ENCODE measurements at regions not wholly inside any gene's neighbourhood (a gene's known extent, or its start where the extent isn't known, plus 50 kb on each side); places are given as distances from the start of the nearest gene placed in this dataset.

DNA sequence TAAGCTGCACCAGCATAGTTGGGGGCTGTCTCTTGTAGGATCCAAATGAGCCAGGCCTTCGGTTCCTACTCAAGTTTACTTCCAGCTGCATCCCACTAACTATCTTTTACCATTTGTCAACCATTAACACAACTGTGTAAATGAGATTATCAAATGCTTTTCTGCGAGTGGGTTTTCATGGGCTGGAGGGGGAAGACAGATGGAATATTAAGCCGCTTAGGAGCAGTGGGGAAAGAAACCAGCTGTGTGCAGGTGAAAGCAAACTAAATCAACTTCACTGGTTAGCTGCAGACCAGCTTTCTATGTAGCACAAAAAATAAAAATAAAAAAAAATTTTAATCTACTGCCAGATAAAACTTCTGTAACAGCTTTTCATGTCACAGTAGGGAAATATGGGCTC, 100.8 kb upstream of the FOXN2 start:
- BruUV-seq (replicated peaks): no TSS peak
- H3K4me1 Mint-ChIP-seq (ENCODE audit: insufficient read depth, unreplicated experiment): peaks cover 9% of the 10 kb centered on the region
- H3K27me3 Mint-ChIP-seq (ENCODE audit: insufficient read depth, unreplicated experiment): no peaks in the 10 kb centered on the region
- DNase-seq (ENCODE audit: unreplicated experiment): no peak
- POLR2A ChIA-PET: no interaction called here
- TF ChIP-seq, protein P1, sequence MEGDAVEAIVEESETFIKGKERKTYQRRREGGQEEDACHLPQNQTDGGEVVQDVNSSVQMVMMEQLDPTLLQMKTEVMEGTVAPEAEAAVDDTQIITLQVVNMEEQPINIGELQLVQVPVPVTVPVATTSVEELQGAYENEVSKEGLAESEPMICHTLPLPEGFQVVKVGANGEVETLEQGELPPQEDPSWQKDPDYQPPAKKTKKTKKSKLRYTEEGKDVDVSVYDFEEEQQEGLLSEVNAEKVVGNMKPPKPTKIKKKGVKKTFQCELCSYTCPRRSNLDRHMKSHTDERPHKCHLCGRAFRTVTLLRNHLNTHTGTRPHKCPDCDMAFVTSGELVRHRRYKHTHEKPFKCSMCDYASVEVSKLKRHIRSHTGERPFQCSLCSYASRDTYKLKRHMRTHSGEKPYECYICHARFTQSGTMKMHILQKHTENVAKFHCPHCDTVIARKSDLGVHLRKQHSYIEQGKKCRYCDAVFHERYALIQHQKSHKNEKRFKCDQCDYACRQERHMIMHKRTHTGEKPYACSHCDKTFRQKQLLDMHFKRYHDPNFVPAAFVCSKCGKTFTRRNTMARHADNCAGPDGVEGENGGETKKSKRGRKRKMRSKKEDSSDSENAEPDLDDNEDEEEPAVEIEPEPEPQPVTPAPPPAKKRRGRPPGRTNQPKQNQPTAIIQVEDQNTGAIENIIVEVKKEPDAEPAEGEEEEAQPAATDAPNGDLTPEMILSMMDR (IDR thresholded peaks at IDR 0.05; ENCODE audit: unreplicated experiment): no peak
- no peaks in the 10 kb centered on the region for H3K9me3 Mint-ChIP-seq (ENCODE audit: unreplicated experiment)
- no peaks in the 10 kb centered on the region for H3K36me3 Mint-ChIP-seq (ENCODE audit: insufficient read depth, unreplicated experiment)
- no peak overlapping the region for H3K4me3 Mint-ChIP-seq (ENCODE audit: unreplicated experiment)
- intact Hi-C loops (cut with micrococcal nuclease): no loop called here
- CTCF ChIA-PET: interaction anchor here (0.6 to 1.5 kb wide), 2 partner anchors 10 to 106 kb away, joined by 4 to 5 read pairs; no protein-coding TSS in a partner anchor
- no peak overlapping the region for H3K27ac Mint-ChIP-seq (ENCODE audit: low read depth, unreplicated experiment)

DNA sequence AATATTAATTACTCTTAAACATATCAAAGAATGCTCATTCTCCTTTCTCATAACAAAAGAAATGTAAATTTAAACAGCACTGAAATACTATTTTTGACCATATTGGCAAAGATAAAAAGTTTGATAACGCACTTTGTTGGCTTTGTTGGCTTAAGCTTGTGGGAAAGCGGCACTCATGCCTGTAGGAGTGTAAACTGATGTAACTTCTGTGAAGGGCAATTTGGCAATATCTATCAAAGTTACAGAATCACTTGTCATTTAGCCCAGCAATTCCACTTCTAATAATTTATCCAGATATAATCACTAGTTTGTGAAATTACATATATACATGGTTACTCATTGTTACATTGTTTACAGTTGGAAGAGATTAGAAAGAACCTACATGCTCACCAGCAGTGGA, 96.3 kb upstream of the FOXN2 start:
- Mint-ChIP-seq H3K27ac (ENCODE audit: low read depth, unreplicated experiment) (no peak overlapping the region), H3K4me3 (ENCODE audit: unreplicated experiment) (no peak overlapping the region), H3K4me1 (ENCODE audit: insufficient read depth, unreplicated experiment) (no peaks in the 10 kb centered on the region), H3K27me3 (ENCODE audit: insufficient read depth, unreplicated experiment) (no peaks in the 10 kb centered on the region), H3K9me3 (ENCODE audit: unreplicated experiment) (no peaks in the 10 kb centered on the region), H3K36me3 (ENCODE audit: insufficient read depth, unreplicated experiment) (no peaks in the 10 kb centered on the region)
- ChIA-PET POLR2A (no interaction called here), CTCF (interaction anchor here (0.7 kb wide), 1 partner anchor 161 kb away, joined by 3 read pairs; no protein-coding TSS in a partner anchor)
- intact Hi-C loops (cut with micrococcal nuclease): no loop called here
- no TSS peak for BruUV-seq (replicated peaks)
- DNase-seq (ENCODE audit: unreplicated experiment): no peak
- TF ChIP-seq, protein P1 (IDR thresholded peaks at IDR 0.05; ENCODE audit: unreplicated experiment): no peak

DNA sequence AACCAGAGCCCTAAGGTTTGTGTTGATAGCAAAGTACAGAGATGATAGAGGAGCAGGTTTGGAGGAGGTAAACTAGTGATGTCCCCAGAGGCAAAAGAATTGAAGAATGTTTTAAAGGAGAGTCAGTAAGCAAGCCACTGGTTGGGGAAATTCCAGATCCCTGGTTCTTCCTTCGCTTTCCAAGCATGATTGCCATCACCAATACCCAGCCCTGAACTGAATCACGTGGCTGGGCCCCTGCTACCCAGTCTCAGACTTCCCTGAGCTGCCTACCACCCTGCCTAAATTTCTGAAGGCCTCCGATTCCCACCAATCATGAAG, 95.3 kb upstream of the FOXN2 start:
- no peaks in the 10 kb centered on the region for H3K9me3 Mint-ChIP-seq (ENCODE audit: unreplicated experiment)
- intact Hi-C loops (cut with micrococcal nuclease): no loop called here
- H3K36me3 Mint-ChIP-seq (ENCODE audit: insufficient read depth, unreplicated experiment): no peaks in the 10 kb centered on the region
- ChIA-PET CTCF (interaction anchor here (0.6 to 0.9 kb wide), 2 partner anchors 11 to 13 kb away, joined by 3 read pairs; no protein-coding TSS in a partner anchor), POLR2A (no interaction called here)
- H3K4me1 Mint-ChIP-seq (ENCODE audit: insufficient read depth, unreplicated experiment): no peaks in the 10 kb centered on the region
- H3K27me3 Mint-ChIP-seq (ENCODE audit: insufficient read depth, unreplicated experiment): no peaks in the 10 kb centered on the region
- H3K4me3 Mint-ChIP-seq (ENCODE audit: unreplicated experiment): no peak overlapping the region
- TF ChIP-seq, protein P1 (IDR thresholded peaks at IDR 0.05; ENCODE audit: unreplicated experiment): no peak
- no peak for DNase-seq (ENCODE audit: unreplicated experiment)
- no peak overlapping the region for H3K27ac Mint-ChIP-seq (ENCODE audit: low read depth, unreplicated experiment)
- BruUV-seq (replicated peaks): no TSS peak

DNA sequence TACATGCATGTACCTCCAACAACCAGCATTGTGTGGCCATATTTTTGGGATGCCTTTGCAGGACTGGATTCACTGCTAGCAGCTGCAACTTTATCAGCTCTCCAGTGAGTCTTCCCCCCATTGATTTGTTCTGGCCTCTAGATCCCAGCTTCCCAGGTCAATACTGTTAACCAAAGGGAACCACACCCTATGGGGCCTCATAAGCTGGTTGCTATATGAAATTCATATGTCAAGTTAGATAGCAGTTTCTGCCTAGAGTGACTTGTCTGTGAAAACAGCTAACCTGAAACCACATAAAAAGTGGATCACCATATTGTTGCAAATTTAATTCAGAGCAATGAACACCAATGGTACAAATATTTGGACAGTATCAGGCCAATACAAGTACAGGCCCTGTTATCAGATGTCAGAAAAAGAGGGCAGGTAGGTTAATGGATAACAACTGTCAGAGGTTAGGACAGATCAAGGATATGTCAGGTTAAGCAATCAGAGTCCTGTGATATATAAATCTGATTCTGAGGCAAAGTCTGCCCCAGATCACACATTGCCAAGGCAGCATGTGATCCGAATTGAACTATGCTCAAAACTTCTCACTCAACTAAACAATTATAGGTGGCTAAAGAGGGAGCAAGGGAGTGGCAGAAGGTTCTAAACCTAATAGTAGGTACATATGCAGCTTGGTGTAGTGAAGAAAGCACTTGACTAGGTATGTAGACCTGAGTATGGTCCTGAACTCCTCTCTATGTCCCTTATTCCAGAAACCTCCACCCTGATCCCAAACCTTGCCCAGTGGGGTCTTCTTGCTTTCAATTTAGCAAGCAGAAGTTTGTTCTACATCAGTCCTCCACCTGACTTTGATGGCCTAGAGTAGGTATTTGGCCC, 94.7 kb upstream of the FOXN2 start:
- POLR2A ChIA-PET: no interaction called here
- intact Hi-C loops (cut with micrococcal nuclease): no loop called here
- H3K4me1 Mint-ChIP-seq (ENCODE audit: insufficient read depth, unreplicated experiment): no peaks in the 10 kb centered on the region
- no TSS peak for BruUV-seq (replicated peaks)
- no peak overlapping the region for H3K4me3 Mint-ChIP-seq (ENCODE audit: unreplicated experiment)
- no peak overlapping the region for H3K27ac Mint-ChIP-seq (ENCODE audit: low read depth, unreplicated experiment)
- H3K9me3 Mint-ChIP-seq (ENCODE audit: unreplicated experiment): no peaks in the 10 kb centered on the region
- H3K27me3 Mint-ChIP-seq (ENCODE audit: insufficient read depth, unreplicated experiment): no peaks in the 10 kb centered on the region
- CTCF ChIA-PET: interaction anchor here (0.9 kb wide), 1 partner anchor 13 kb away, joined by 3 read pairs; no protein-coding TSS in a partner anchor
- TF ChIP-seq, protein P1 (IDR thresholded peaks at IDR 0.05; ENCODE audit: unreplicated experiment): no peak
- H3K36me3 Mint-ChIP-seq (ENCODE audit: insufficient read depth, unreplicated experiment): no peaks in the 10 kb centered on the region
- DNase-seq (ENCODE audit: unreplicated experiment): no peak

All from MCF 10A (cell line).